HepG2 (cell line): ENCODE measurements at regions not wholly inside any gene's neighbourhood (a gene's known extent, or its start where the extent isn't known, plus 50 kb on each side); places are given as distances from the start of the nearest gene placed in this dataset.

ENCODE experiments used
- ATAC-seq: fragments of 200-7000 bp; cut with Tn5 transposase; 3 replicates; pipeline ENCODE4 v1.9.1; 2020; ENCODE audit warnings: mild to moderate bottlenecking, moderate library complexity
- BruUV-seq: library from RNA; stranded (reverse); fragments of 400-500 nt; replicated peaks from 2 replicates; lab custom pipeline; 2021; lab: Mats Ljungman, UMichigan
- CTCF ChIA-PET: fragments of 300-600 bp; formaldehyde crosslinking; extraction: SDS; loops from one replicate; lab custom pipeline; 2021; ENCODE audit warnings: low total read pairs, inconsistent platforms, low intra/inter-chr PET ratio; lab: Yijun Ruan, JAX
- POLR2A ChIA-PET: fragments of 350-600 bp; sonication (Branson Sonifier 250); formaldehyde crosslinking; loops from one replicate; lab custom pipeline; 2020; ENCODE audit warnings: antibody characterized with exemption, inconsistent platforms; lab: Yijun Ruan, JAX
- DNase-seq: peaks from one replicate; pipeline ENCODE4 v3.0.0-alpha.2; 2015; ENCODE audit warnings: low spot score
- FAIRE-seq: peaks from 3 replicates; lab custom pipeline; 2011; peaks lifted over from hg19 to GRCh38; lab: Jason Lieb, UNC
- H2AFZ ChIP-seq: one replicate; pipeline ENCODE4 v1.6.1; 2011; ENCODE audit warnings: low read length, inconsistent platforms
- H3K27ac ChIP-seq: fragments of 300-600 bp; 3 replicates; pipeline ENCODE4 v1.8.0; 2011; ENCODE audit warnings: mixed run types, mild to moderate bottlenecking, mixed read lengths, low read length, inconsistent platforms; ENCODE audit not compliant: insufficient read depth; ENCODE audit errors: extremely low read length
- H3K27me3 ChIP-seq, 2 experiments: fragments of 200-600 bp in 1 of 2; 2 replicates in 1 of 2; 3 replicates in 1 of 2; pipeline versions ENCODE4 v1.6.0 to v1.8.0; 2011; ENCODE audit warnings: low read length in 2 of 2, mild to moderate bottlenecking in 2 of 2, moderate library complexity in 2 of 2, inconsistent platforms in 1 of 2; ENCODE audit not compliant: insufficient read depth in 2 of 2, control insufficient read depth in 1 of 2
- H3K36me3 ChIP-seq, 2 experiments: fragments of 200-600 bp in 1 of 2; replicated peaks in 1 of 2; 2 replicates in 1 of 2; 3 replicates in 1 of 2; pipeline versions ENCODE4 v1.5.1 to v1.8.0; 2011; ENCODE audit warnings: low read length in 2 of 2, inconsistent platforms in 1 of 2; ENCODE audit not compliant: insufficient read depth in 2 of 2, control insufficient read depth in 1 of 2
- H3K4me1 ChIP-seq: 2 replicates; pipeline ENCODE4 v1.5.1; 2012; ENCODE audit warnings: low read length, inconsistent platforms; ENCODE audit not compliant: insufficient read depth
- H3K4me2 ChIP-seq: 2 replicates; pipeline ENCODE4 v1.6.0; 2011; ENCODE audit warnings: low read depth, low read length, inconsistent platforms
- H3K4me3 ChIP-seq, 3 experiments: fragments of 200-600 bp in 1 of 3; sonication (generic), shearing (Covaris generic) in 1 of 3; replicated peaks in 1 of 3; 2 replicates each; pipeline ENCODE4 v1.5.1; 2011 to 2016; ENCODE audit warnings: low read length in 3 of 3, inconsistent platforms in 2 of 3, low read depth in 2 of 3, mild to moderate bottlenecking in 2 of 3, control low read depth in 1 of 3, mixed read lengths in 1 of 3; ENCODE audit not compliant: insufficient read depth in 1 of 3
- H3K79me2 ChIP-seq: one replicate; pipeline ENCODE4 v1.6.1; 2011; ENCODE audit warnings: low read length, inconsistent platforms; ENCODE audit not compliant: insufficient read depth
- H3K9ac ChIP-seq: 2 replicates; pipeline ENCODE4 v1.6.0; 2011; ENCODE audit warnings: mild to moderate bottlenecking, low read depth, low read length, inconsistent platforms; ENCODE audit not compliant: insufficient read depth
- H3K9me3 ChIP-seq: 2 replicates; pipeline ENCODE4 v1.5.1; 2012; ENCODE audit warnings: mild to moderate bottlenecking, low read length
- H4K20me1 ChIP-seq: 2 replicates; pipeline ENCODE4 v1.6.0; 2011; ENCODE audit warnings: inconsistent platforms, mild to moderate bottlenecking, low read length, moderate library complexity; ENCODE audit not compliant: insufficient read depth
- BRD4 ChIP-seq: sonication (generic); formaldehyde crosslinking; IDR thresholded peaks from 2 replicates; pipeline ENCODE4 v1.4.0; 2020; ENCODE audit warnings: missing genetic modification reagents
- EZH2 ChIP-seq: conservative IDR thresholded peaks from 2 replicates; pipeline ENCODE4 v1.6.1; 2012; ENCODE audit warnings: mild to moderate bottlenecking, low read depth, low read length, moderate library complexity
- KAT8 ChIP-seq: IDR thresholded peaks from 2 replicates; pipeline ENCODE4 v1.6.1; 2016; ENCODE audit warnings: missing genetic modification reagents, missing compliant biosample characterization
- KMT2B ChIP-seq: IDR thresholded peaks from 2 replicates; pipeline ENCODE4 v1.6.1; 2016; ENCODE audit warnings: missing genetic modification reagents, missing compliant biosample characterization
- NFIB ChIP-seq: sonication (generic); formaldehyde crosslinking; IDR thresholded peaks from 2 replicates; pipeline ENCODE4 v1.9.0; 2021; ENCODE audit warnings: missing genetic modification reagents, mild to moderate bottlenecking, borderline replicate concordance
- RERE ChIP-seq: IDR thresholded peaks from 2 replicates; pipeline ENCODE4 v1.6.1; 2016; ENCODE audit warnings: low read depth, missing genetic modification reagents, missing compliant biosample characterization
- RXRB ChIP-seq: IDR thresholded peaks from 2 replicates; pipeline ENCODE4 v1.6.1; 2016; ENCODE audit warnings: borderline replicate concordance, missing genetic modification reagents, missing compliant biosample characterization
- SMAD1 ChIP-seq: sonication (generic); formaldehyde crosslinking; IDR thresholded peaks from 2 replicates; pipeline ENCODE4 v1.4.0; 2020; ENCODE audit warnings: missing genetic modification reagents, low read depth, mild to moderate bottlenecking, borderline replicate concordance
- ZFP36L2 ChIP-seq: sonication (generic); formaldehyde crosslinking; IDR thresholded peaks from 2 replicates; pipeline ENCODE4 v1.4.0; 2020; ENCODE audit warnings: missing genetic modification reagents
- ZNF136 ChIP-seq: sonication (generic); formaldehyde crosslinking; IDR thresholded peaks from 2 replicates; pipeline ENCODE4 v1.8.1; 2022; ENCODE audit warnings: low read depth, mild to moderate bottlenecking, moderate library complexity, missing genetic modification reagents
- ZNF224 ChIP-seq: sonication (generic); formaldehyde crosslinking; IDR thresholded peaks from 2 replicates; pipeline ENCODE4 v1.5.0; 2020; ENCODE audit warnings: mild to moderate bottlenecking, missing genetic modification reagents
- ZNF790 ChIP-seq: sonication (generic); formaldehyde crosslinking; IDR thresholded peaks from 2 replicates; pipeline ENCODE4 v1.8.0; 2022; ENCODE audit warnings: missing genetic modification reagents, mild to moderate bottlenecking, borderline replicate concordance
- WGBS: methylation state at CpG from one replicate; pipeline ENCODE4 v1.1.6; 2017; ENCODE audit warnings: low lambda C conversion rate; 5-methylcytosine and 5-hydroxymethylcytosine counted together
- in situ Hi-C: cut with HindIII; loops from 2 replicates; pipeline ENCODE4 v1.10.0; 2017; ENCODE audit warnings: low pct_unique_long_range_greater_than_20kb; ENCODE audit not compliant: extremely low pct_ligation_motif_present
- intact Hi-C: fragments of 100-400 bp; cut with micrococcal nuclease; formaldehyde crosslinking; loops from one replicate; pipeline ENCODE4 v1.10.0; 2022; ENCODE audit not compliant: unreplicated experiment
- TF ChIP-seq, protein P1 (sequence below): sonication (generic); formaldehyde crosslinking; conservative IDR thresholded peaks from 2 replicates; pipeline ENCODE4 v1.8.0; 2022; ENCODE audit warnings: low read depth, missing genetic modification reagents
- TF ChIP-seq, protein P2 (sequence below): sonication (generic); formaldehyde crosslinking; IDR thresholded peaks from 2 replicates; pipeline ENCODE4 v1.8.0; 2022; ENCODE audit warnings: missing genetic modification reagents, mild to moderate bottlenecking, moderate library complexity, borderline replicate concordance

GRCh38 chr2:52704251-52704650, 1063.4 kb upstream of the CHAC2 start (continued):
- no peak for TF ChIP-seq RERE (CRISPR knock-in tag)
- no peak for TF ChIP-seq ZNF136 (CRISPR knock-in tag)
- TF ChIP-seq, protein P1, sequence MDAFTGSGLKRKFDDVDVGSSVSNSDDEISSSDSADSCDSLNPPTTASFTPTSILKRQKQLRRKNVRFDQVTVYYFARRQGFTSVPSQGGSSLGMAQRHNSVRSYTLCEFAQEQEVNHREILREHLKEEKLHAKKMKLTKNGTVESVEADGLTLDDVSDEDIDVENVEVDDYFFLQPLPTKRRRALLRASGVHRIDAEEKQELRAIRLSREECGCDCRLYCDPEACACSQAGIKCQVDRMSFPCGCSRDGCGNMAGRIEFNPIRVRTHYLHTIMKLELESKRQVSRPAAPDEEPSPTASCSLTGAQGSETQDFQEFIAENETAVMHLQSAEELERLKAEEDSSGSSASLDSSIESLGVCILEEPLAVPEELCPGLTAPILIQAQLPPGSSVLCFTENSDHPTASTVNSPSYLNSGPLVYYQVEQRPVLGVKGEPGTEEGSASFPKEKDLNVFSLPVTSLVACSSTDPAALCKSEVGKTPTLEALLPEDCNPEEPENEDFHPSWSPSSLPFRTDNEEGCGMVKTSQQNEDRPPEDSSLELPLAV = no peak
- no peak for TF ChIP-seq ZNF224
- no peak for TF ChIP-seq RXRB (CRISPR knock-in tag)
- no peak for TF ChIP-seq ZFP36L2
- TF ChIP-seq BRD4 (CRISPR knock-in tag) = no peak

DNA sequence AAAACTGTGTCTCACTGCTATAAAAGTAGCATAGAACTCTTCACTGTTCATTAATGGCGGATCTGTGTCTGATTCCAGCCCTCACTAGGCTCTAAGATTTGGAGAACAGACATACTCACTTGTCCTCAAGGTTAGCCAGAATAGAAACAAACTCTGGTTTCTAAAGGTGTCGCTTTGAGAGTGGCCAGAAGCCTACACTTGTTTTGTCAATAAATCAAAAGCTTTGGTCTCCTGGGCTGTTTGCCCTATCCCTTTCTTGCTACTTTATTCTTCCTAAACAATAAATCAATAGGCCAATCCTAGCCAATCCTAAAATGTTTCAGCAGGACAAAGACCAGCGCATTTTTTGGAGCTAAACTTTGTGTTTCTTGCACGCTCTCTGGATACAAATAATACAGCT, 1064.6 kb upstream of the CHAC2 start:
- in situ Hi-C loops (no loop called here), intact Hi-C loops (no loop called here)
- no peak overlapping the region for H3K4me3 ChIP-seq
- no peaks in the 10 kb centered on the region for H3K79me2 ChIP-seq
- CTCF ChIA-PET = no interaction called here
- no peaks in the 10 kb centered on the region for H3K36me3 ChIP-seq
- POLR2A ChIA-PET = no interaction called here
- FAIRE-seq = no peak
- H3K4me2 ChIP-seq = no peak overlapping the region
- no peaks in the 10 kb centered on the region for H3K27me3 ChIP-seq
- no peak overlapping the region for H3K9ac ChIP-seq
- WGBS = 24% methylated on average over 4 of the region's 4 CpGs
- H3K9me3 ChIP-seq = peaks cover 84% of the 10 kb centered on the region
- no peak for DNase-seq
- BruUV-seq = no TSS peak
- H2AFZ ChIP-seq = no peak overlapping the region
- no peaks in the 10 kb centered on the region for H3K4me1 ChIP-seq
- H4K20me1 ChIP-seq = no peaks in the 10 kb centered on the region
- no peak for ATAC-seq
- H3K27ac ChIP-seq = no peak overlapping the region
- TF ChIP-seq SMAD1 (CRISPR knock-in tag) (no peak), EZH2 (no peak), ZNF790 (no peak), NFIB (CRISPR knock-in tag) (no peak), KAT8 (CRISPR knock-in tag) (no peak), KMT2B (CRISPR knock-in tag) (no peak)
- TF ChIP-seq, protein P2, sequence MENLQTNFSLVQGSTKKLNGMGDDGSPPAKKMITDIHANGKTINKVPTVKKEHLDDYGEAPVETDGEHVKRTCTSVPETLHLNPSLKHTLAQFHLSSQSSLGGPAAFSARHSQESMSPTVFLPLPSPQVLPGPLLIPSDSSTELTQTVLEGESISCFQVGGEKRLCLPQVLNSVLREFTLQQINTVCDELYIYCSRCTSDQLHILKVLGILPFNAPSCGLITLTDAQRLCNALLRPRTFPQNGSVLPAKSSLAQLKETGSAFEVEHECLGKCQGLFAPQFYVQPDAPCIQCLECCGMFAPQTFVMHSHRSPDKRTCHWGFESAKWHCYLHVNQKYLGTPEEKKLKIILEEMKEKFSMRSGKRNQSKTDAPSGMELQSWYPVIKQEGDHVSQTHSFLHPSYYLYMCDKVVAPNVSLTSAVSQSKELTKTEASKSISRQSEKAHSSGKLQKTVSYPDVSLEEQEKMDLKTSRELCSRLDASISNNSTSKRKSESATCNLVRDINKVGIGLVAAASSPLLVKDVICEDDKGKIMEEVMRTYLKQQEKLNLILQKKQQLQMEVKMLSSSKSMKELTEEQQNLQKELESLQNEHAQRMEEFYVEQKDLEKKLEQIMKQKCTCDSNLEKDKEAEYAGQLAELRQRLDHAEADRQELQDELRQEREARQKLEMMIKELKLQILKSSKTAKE (CRISPR knock-in tag) = no peak
